ENCODE measurements at regions not wholly inside any gene's neighbourhood (a gene's known extent, or its start where the extent isn't known, plus 50 kb on each side); places are given as distances from the start of the nearest gene placed in this dataset.
"Not testable (repeated sequence)": the region's sequence is repeated elsewhere in the genome, so short reads cannot be mapped to it uniquely, and the experiment has no call there.

- DNase-seq, result no peak
Measured at GRCh38 chr22:48835857-48836672, 991.6 kb downstream of the BRD1 start.

GRCh38 chr22:48835364-48835763 is 992.3 kb downstream of the BRD1 start:
- DNase-seq, result no peak

GRCh38 chr22:48834404-48834803 is 993.3 kb downstream of the BRD1 start:
- DNase-seq, result no peak

GRCh38 chr22:48832592-48832991 is 995.1 kb downstream of the BRD1 start:
- peak; percentile 47 to 55 for DNase-seq

- DNase-seq, result no peak
Measured at GRCh38 chr22:48829908-48830307, 997.8 kb downstream of the BRD1 start.

GRCh38 chr22:48828688-48829087 is 999.0 kb downstream of the BRD1 start:
- DNase-seq, result no peak

GRCh38 chr22:48827904-48828555 is 999.6 kb downstream of the BRD1 start:
- DNase-seq, result no peak

- DNase-seq, result no peak
Measured at GRCh38 chr22:48827268-48827846, 1000.3 kb downstream of the BRD1 start.

- DNase-seq, result no peak
Measured at GRCh38 chr22:48826546-48826945, 1001.1 kb downstream of the BRD1 start.

GRCh38 chr22:48825802-48826520 is 1001.7 kb downstream of the BRD1 start:
- no peak for DNase-seq

- no peak for DNase-seq
Measured at GRCh38 chr22:48824712-48825651, 1002.7 kb downstream of the BRD1 start.

- DNase-seq, result no peak
Measured at GRCh38 chr22:48823941-48824340, 1003.7 kb downstream of the BRD1 start.

GRCh38 chr22:48822278-48823233 is 1005.1 kb downstream of the BRD1 start:
- no peak for DNase-seq

GRCh38 chr22:48821727-48822126 is 1005.9 kb downstream of the BRD1 start:
- no peak for DNase-seq

- DNase-seq, result no peak
Measured at GRCh38 chr22:48821346-48821690, 1006.4 kb downstream of the BRD1 start.

GRCh38 chr22:48820481-48821345 is 1007.0 kb downstream of the BRD1 start:
- no peak for DNase-seq

- no peak for DNase-seq
Measured at GRCh38 chr22:48819961-48820360, 1007.7 kb downstream of the BRD1 start.

- no peak for DNase-seq
Measured at GRCh38 chr22:48819232-48819631, 1008.4 kb downstream of the BRD1 start.

GRCh38 chr22:48817491-48817890 is 1010.2 kb downstream of the BRD1 start:
- DNase-seq, result not testable (repeated sequence)

GRCh38 chr22:48811885-48812284 is 1015.8 kb downstream of the BRD1 start:
- no peak for DNase-seq

Data from activated T-cell treated with anti-CD3 and anti-CD28 coated beads, Interleukin-2, amount 50 U/mL, for 48 hours (primary cell).